Transverse colon (tissue), 4 donors: ENCODE measurements at regions not wholly inside any gene's neighbourhood (a gene's known extent, or its start where the extent isn't known, plus 50 kb on each side); places are given as distances from the start of the nearest gene placed in this dataset.

Source experiments
- DNase-seq: peaks from one replicate; pipeline ENCODE4 v3.0.0-alpha.2; 2019
- H3K27ac ChIP-seq, 4 donors: fragments of 200-600 bp; sonication (generic); 2 replicates each; pipeline ENCODE4 v1.5.1; 2016 to 2018; ENCODE audit warnings: inconsistent platforms in 4 of 4
- H3K27me3 ChIP-seq: fragments of 200-600 bp; sonication (generic); 2 replicates; pipeline ENCODE4 v1.5.1; 2017; ENCODE audit warnings: inconsistent platforms
- H3K36me3 ChIP-seq, 4 donors: fragments of 200-600 bp; sonication (generic); 2 replicates each; pipeline ENCODE4 v1.5.1; 2017 to 2019; ENCODE audit warnings: inconsistent platforms in 4 of 4
- H3K4me1 ChIP-seq, 4 donors: fragments of 200-600 bp; sonication (generic); 2 replicates each; pipeline ENCODE4 v1.5.1; 2017 to 2020; ENCODE audit warnings: inconsistent platforms in 4 of 4
- H3K4me3 ChIP-seq, 4 donors: fragments of 200-600 bp; sonication (generic); 1 replicate in 1 of 4; 2 replicates in 3 of 4; pipeline versions ENCODE4 v1.5.1 to v1.6.1; 2017 to 2019; ENCODE audit warnings: inconsistent platforms in 4 of 4
- H3K9me3 ChIP-seq, 2 donors: fragments of 200-600 bp; sonication (generic); 2 replicates each; pipeline ENCODE4 v1.5.1; 2017 to 2019; ENCODE audit warnings: inconsistent platforms in 2 of 2
- EP300 ChIP-seq: sonication (generic); formaldehyde crosslinking; IDR thresholded peaks from one replicate; pipeline ENCODE4 v1.6.1; 2017; ENCODE audit warnings: antibody characterized with exemption, low read depth
- POLR2A ChIP-seq: fragments of 450-650 bp; IDR thresholded peaks from one replicate; pipeline ENCODE4 v1.6.1; 2016; ENCODE audit warnings: antibody characterized with exemption, mild to moderate bottlenecking, moderate library complexity
- POLR2AphosphoS5 ChIP-seq, 3 donors: sonication (generic); formaldehyde crosslinking; IDR thresholded peaks; one replicate each; pipeline ENCODE4 v1.6.1; 2016; ENCODE audit warnings: antibody characterized with exemption in 3 of 3
- WGBS, 2 donors: methylation state at CpG; one replicate each; pipeline ENCODE4 v1.1.5; 2018; ENCODE audit warnings: low coverage in 1 of 2; 5-methylcytosine and 5-hydroxymethylcytosine counted together
- in situ Hi-C, 4 donors: fragments of 200-750 bp; cut with MboI; loops; one replicate each; pipeline versions ENCODE4 v1.15.0 to v1.15.1; 2017; ENCODE audit warnings: low sequenced_read_pairs in 3 of 4, low pct_ligation_motif_present in 1 of 4, low pct_unique_long_range_greater_than_20kb in 1 of 4
- intact Hi-C: fragments of 100-400 bp; cut with DNase I; formaldehyde crosslinking; loops from one replicate; pipeline ENCODE4 v1.15.1; 2023; ENCODE audit warnings: low total_unique reads
- TF ChIP-seq, protein P1 (sequence below), 5 experiments: fragments of 200-600 bp in 3 of 5; fragments of 450-650 bp in 2 of 5; sonication (generic) in 3 of 5; IDR thresholded peaks; 1 replicate in 2 of 5; 2 replicates in 3 of 5; pipeline ENCODE4 v1.5.1; 2016 to 2017; ENCODE audit warnings: antibody characterized with exemption in 5 of 5, inconsistent platforms in 3 of 5, mild to moderate bottlenecking in 2 of 5, moderate library complexity in 1 of 5

DNA sequence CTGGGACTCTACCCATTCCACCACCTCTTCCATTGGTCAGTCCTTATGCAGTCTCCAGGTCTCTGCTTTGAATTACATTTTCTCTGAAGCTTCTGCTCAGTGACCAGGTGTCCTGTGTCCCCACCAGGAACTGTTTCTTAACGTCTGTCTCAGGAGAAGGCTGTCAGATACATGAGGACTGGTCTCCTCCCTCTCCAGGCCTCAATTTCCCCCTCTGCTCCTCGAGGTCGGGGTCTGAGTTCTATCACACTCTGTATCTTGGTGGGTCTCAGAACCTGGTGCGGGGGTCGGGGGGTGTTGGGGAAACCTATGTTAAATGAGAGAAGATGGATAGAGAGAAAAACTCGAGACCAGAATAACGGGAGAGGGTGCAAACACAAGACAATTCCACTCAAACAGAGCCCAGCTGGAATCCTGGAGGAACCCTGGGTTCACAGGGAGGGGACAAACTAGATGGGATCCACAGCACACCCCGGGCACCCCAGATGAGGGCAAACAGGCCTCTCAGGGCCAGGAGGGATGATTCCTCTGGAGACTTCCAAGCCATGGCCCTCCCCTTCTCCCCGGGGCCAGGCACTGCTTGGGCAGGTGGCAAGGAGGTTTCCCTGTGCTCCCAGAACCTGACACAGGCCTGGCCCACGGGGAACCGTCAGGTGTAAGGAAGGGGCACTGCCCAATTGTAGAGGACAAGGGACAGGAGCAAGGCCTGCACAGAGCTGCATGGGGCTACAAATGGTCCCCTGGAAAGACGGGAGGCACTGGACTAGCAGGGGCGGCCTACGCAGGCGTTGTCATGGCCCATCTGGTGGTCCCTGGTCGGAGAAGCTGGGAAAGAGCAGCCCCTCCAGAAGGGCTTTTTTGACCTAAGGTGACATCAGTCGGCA, 313.2 kb upstream of the DIO3 start:
- Histone ChIP-seq H3K27me3 (no peaks in the 10 kb centered on the region), H3K4me3 (no peak overlapping the region), H3K9me3 (no peaks in the 10 kb centered on the region), H3K4me1 (no peaks in the 10 kb centered on the region), H3K36me3 (no peaks in the 10 kb centered on the region), H3K27ac (no peak overlapping the region)
- TF ChIP-seq POLR2A (no peak), POLR2AphosphoS5 (IDR thresholded peaks at IDR 0.05) (no peak), EP300 (no peak)
- TF ChIP-seq, protein P1, sequence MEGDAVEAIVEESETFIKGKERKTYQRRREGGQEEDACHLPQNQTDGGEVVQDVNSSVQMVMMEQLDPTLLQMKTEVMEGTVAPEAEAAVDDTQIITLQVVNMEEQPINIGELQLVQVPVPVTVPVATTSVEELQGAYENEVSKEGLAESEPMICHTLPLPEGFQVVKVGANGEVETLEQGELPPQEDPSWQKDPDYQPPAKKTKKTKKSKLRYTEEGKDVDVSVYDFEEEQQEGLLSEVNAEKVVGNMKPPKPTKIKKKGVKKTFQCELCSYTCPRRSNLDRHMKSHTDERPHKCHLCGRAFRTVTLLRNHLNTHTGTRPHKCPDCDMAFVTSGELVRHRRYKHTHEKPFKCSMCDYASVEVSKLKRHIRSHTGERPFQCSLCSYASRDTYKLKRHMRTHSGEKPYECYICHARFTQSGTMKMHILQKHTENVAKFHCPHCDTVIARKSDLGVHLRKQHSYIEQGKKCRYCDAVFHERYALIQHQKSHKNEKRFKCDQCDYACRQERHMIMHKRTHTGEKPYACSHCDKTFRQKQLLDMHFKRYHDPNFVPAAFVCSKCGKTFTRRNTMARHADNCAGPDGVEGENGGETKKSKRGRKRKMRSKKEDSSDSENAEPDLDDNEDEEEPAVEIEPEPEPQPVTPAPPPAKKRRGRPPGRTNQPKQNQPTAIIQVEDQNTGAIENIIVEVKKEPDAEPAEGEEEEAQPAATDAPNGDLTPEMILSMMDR (IDR thresholded peaks at IDR 0.05): no peak
- 79 to 92% methylated on average over 2 to 17 of the region's 17 CpGs for WGBS, 2 donors
- in situ Hi-C loops: loop anchor here in 1 of 4 donors (25.0 kb wide), 1 partner anchor 386 kb away; no protein-coding TSS in a partner anchor
- intact Hi-C loops: no loop called here
- no peak for DNase-seq

DNA sequence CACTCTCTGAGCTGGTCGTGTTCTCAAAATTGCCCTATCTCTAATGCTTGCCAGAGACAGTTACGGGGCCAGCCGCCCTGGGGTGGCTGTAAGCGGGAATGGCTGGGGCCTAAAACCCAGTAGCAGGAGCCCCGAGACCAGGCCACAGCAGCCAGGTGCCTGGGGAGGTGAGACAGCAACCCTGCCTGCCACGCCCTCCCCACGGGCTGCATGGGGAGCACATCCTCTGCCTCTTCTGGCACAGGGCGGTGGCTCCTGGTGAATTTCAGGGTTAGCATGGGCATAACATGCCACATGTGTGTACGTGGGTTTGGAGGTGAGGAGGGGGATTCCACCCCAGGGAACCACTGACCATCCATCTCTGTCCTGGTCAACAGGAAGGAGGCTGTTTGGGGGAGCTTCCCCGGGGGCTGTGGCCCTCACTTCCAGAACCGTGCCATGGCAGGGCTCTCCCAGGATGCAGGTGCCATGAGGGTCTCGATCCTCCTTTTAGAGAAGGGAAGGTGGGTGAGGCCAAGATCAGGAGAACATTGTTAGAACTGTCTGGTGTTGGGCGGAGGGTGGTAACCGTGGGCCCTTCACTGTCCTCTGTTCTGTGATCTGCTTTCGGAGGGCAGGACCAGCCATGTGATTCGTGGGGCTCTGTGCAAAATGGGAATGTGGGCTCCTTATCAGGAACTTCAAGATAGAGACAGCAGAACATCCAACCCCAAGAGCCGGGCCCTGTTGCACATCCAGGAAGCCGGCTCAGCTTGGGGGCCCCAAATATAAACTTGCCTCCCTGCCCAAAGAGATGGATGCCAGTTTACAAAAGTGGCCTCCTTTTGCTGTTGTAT, 312.2 kb upstream of the DIO3 start:
- intact Hi-C loops (no loop called here), in situ Hi-C loops (loop anchor here in 1 of 4 donors (25.0 kb wide), 1 partner anchor 387 kb away; no protein-coding TSS in a partner anchor)
- TF ChIP-seq POLR2A (no peak), EP300 (no peak), POLR2AphosphoS5 (IDR thresholded peaks at IDR 0.05) (no peak)
- TF ChIP-seq, protein P1 (IDR thresholded peaks at IDR 0.05): no peak
- DNase-seq: no peak
- Histone ChIP-seq H3K9me3 (no peaks in the 10 kb centered on the region), H3K27me3 (no peaks in the 10 kb centered on the region), H3K4me3 (no peak overlapping the region), H3K27ac (no peak overlapping the region), H3K4me1 (no peaks in the 10 kb centered on the region), H3K36me3 (no peaks in the 10 kb centered on the region)
- 40 to 76% methylated on average over 1 to 16 of the region's 18 CpGs for WGBS, 2 donors

DNA sequence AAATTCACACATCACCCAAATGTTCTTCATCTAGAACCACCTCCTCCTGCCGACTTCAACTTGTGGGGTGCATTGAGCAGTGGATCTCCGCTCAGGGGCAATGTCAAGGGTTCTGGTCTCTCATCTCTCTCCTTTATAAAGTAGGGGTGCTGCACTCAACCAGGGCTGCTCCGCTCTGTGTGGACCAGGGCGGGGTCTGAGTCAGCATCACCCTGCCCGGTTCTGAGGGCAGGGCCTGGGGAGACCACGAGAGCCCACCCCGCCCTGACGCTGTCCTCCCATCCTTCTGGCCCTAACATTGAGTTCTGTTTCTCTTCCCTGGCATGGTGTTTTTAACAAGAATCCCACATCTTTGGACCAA, 311.6 kb upstream of the DIO3 start:
- no peak overlapping the region for H3K27ac ChIP-seq
- H3K4me3 ChIP-seq: no peak overlapping the region
- intact Hi-C loops (no loop called here), in situ Hi-C loops (loop anchor here in 1 of 4 donors (25.0 kb wide), 1 partner anchor 387 kb away; no protein-coding TSS in a partner anchor)
- TF ChIP-seq, protein P1 (IDR thresholded peaks at IDR 0.05): no peak
- no peak for TF ChIP-seq POLR2A
- no peak for TF ChIP-seq POLR2AphosphoS5 (IDR thresholded peaks at IDR 0.05)
- no peak for TF ChIP-seq EP300
- 86 to 100% methylated on average over 1 to 8 of the region's 8 CpGs for WGBS, 2 donors
- H3K9me3 ChIP-seq: no peaks in the 10 kb centered on the region
- no peaks in the 10 kb centered on the region for H3K36me3 ChIP-seq
- DNase-seq: no peak
- no peaks in the 10 kb centered on the region for H3K27me3 ChIP-seq
- no peaks in the 10 kb centered on the region for H3K4me1 ChIP-seq

DNA sequence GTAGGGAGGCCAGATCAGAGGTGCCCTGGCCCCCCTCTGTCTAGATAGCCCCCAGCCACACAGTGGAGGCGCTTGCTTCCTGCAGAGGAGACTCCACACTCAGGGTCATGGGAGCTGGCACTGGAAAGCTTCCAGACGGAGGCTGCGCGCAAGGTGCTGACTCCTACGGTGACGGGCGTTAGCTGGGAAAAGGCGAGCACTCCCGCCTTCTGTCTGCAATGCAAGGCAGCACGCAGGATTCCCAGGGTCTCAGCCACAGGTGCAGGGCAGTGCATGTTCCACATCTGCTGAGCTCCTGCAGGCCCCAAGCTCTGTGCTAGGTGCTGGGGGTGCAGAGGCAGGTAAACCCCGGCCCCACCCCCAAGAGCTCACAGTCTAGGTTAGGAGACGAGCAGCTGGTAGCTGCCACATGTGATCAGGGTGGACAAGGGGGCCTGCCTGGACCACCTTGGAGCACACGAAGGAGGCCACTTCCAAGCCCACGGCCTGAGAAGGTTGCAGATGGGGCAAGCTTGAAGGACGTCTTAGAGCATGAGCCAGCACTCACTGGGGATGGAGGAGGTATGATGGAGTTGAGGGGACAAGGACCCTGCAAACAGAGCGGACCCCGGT, 310.9 kb upstream of the DIO3 start:
- TF ChIP-seq POLR2A (no peak), POLR2AphosphoS5 (IDR thresholded peaks at IDR 0.05) (no peak), EP300 (no peak)
- TF ChIP-seq, protein P1 (IDR thresholded peaks at IDR 0.05): no peak
- Histone ChIP-seq H3K4me3 (no peak overlapping the region), H3K9me3 (no peaks in the 10 kb centered on the region), H3K36me3 (no peaks in the 10 kb centered on the region), H3K4me1 (no peaks in the 10 kb centered on the region), H3K27ac (no peak overlapping the region), H3K27me3 (no peaks in the 10 kb centered on the region)
- DNase-seq: no peak
- intact Hi-C loops: no loop called here
- in situ Hi-C loops: no loop called here
- 82% methylated on average over 17 of the region's 17 CpGs; no CpG with 5 or more reads in 1 of the 2 donors for WGBS, 2 donors
